OCI-LY7 (cell line): ENCODE measurements at regions not wholly inside any gene's neighbourhood (a gene's known extent, or its start where the extent isn't known, plus 50 kb on each side); places are given as distances from the start of the nearest gene placed in this dataset.
"Not testable (repeated sequence)": the region's sequence is repeated elsewhere in the genome, so short reads cannot be mapped to it uniquely, and the experiment has no call there.

ENCODE experiments used
- BruUV-seq: library from RNA; stranded (reverse); fragments of 400-500 nt; replicated peaks from 2 replicates; lab custom pipeline; 2021; lab: Mats Ljungman, UMichigan
- CTCF ChIA-PET: fragments of 300-600 bp; sonication (Branson Sonifier 250); formaldehyde crosslinking; loops from one replicate; lab custom pipeline; 2022; ENCODE audit warnings: antibody characterized with exemption; ENCODE audit not compliant: unreplicated experiment; lab: Charles Lee
- POLR2A ChIA-PET: fragments of 300-600 bp; sonication (Branson Sonifier 250); formaldehyde crosslinking; loops from one replicate; lab custom pipeline; 2022; ENCODE audit warnings: antibody characterized with exemption; lab: Charles Lee
- DNase-seq: peaks from one replicate; pipeline ENCODE4 v3.0.0-alpha.2; 2015; ENCODE audit warnings: low spot score
- H2AFZ ChIP-seq: fragments of 200-600 bp; sonication (generic), shearing (Covaris generic); 2 replicates; pipeline ENCODE4 v1.6.1; 2014; ENCODE audit warnings: mild to moderate bottlenecking, antibody characterized with exemption, low read length, moderate library complexity
- H3K27ac ChIP-seq: fragments of 200-600 bp; sonication (generic); 2 replicates; pipeline ENCODE4 v1.5.1; 2014; ENCODE audit warnings: mixed run types, low read depth, mild to moderate bottlenecking, moderate library complexity, low read length, inconsistent platforms; ENCODE audit not compliant: poor library complexity, severe bottlenecking
- H3K36me3 ChIP-seq: fragments of 200-600 bp; sonication (generic); 2 replicates; pipeline ENCODE4 v1.6.1; 2014; ENCODE audit warnings: mild to moderate bottlenecking, antibody characterized with exemption, low read length, moderate library complexity, mixed read lengths; ENCODE audit not compliant: insufficient read depth
- H3K4me1 ChIP-seq: fragments of 200-600 bp; sonication (generic); 2 replicates; pipeline ENCODE4 v1.5.1; 2014; ENCODE audit warnings: mild to moderate bottlenecking, low read length; ENCODE audit not compliant: insufficient read depth, poor library complexity, severe bottlenecking
- H3K4me2 ChIP-seq: fragments of 200-600 bp; sonication (generic); 2 replicates; pipeline ENCODE4 v1.6.1; 2014; ENCODE audit warnings: mild to moderate bottlenecking, low read length
- H3K4me3 ChIP-seq: fragments of 200-600 bp; sonication (generic); 2 replicates; pipeline ENCODE4 v1.5.1; 2014; ENCODE audit warnings: mild to moderate bottlenecking, low read depth, low read length; ENCODE audit not compliant: poor library complexity, severe bottlenecking
- H3K79me2 ChIP-seq: fragments of 200-600 bp; sonication (generic); 2 replicates; pipeline ENCODE4 v1.6.1; 2016; ENCODE audit warnings: low read depth, mild to moderate bottlenecking, low read length, moderate library complexity, mixed read lengths; ENCODE audit not compliant: insufficient read depth
- H3K9me2 ChIP-seq: fragments of 200-600 bp; sonication (generic); 2 replicates; pipeline ENCODE4 v1.6.1; 2016; ENCODE audit warnings: mild to moderate bottlenecking, low read length, mixed read lengths; ENCODE audit not compliant: insufficient read depth
- H3K9me3 ChIP-seq: fragments of 200-600 bp; sonication (generic); 2 replicates; pipeline ENCODE4 v1.6.1; 2014; ENCODE audit warnings: mild to moderate bottlenecking, mixed run types, low read length, mixed read lengths
- H4K20me1 ChIP-seq: fragments of 200-600 bp; sonication (generic); 2 replicates; pipeline ENCODE4 v1.6.1; 2014; ENCODE audit warnings: mild to moderate bottlenecking, antibody characterized with exemption, low read length, moderate library complexity, mixed read lengths; ENCODE audit not compliant: insufficient read depth
- EZH2phosphoT487 ChIP-seq: fragments of 200-600 bp; sonication (generic); IDR thresholded peaks from 2 replicates; pipeline ENCODE4 v1.6.1; 2018; ENCODE audit warnings: low read depth, borderline replicate concordance, mild to moderate bottlenecking, mixed run types, antibody characterized with exemption, low read length, moderate library complexity, mixed read lengths
- intact Hi-C: fragments of 100-400 bp; cut with micrococcal nuclease; formaldehyde crosslinking; loops from one replicate; pipeline ENCODE4 v1.10.0; 2022; ENCODE audit not compliant: unreplicated experiment
- TF ChIP-seq, protein P1 (sequence below): fragments of 200-600 bp; sonication (generic); conservative IDR thresholded peaks from 2 replicates; pipeline ENCODE4 v1.5.1; 2014; ENCODE audit warnings: mild to moderate bottlenecking, antibody characterized with exemption, low read length, moderate library complexity, mixed read lengths

DNA sequence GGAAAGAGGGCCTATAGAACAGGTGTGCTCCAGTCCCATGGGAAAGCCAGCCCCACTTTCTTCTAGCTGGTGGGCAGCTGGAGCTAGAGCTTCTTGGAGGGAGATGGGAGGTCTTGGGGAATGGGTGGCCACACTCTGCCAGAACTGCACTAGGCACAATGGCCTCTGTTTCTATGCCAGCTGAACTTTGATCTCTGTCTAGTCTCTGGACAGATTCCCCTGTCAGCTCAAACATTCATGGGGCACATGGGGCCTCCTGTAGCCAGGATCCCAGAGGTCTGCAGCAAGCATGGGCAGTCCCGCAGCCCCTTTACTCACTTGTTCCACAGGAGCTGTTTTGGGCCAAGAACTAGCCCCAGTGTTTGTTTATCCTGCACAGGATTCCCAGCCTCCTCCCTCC, 591.3 kb upstream of the HS3ST5 start:
- CTCF ChIA-PET, result no interaction called here
- intact Hi-C loops, result no loop called here

DNA sequence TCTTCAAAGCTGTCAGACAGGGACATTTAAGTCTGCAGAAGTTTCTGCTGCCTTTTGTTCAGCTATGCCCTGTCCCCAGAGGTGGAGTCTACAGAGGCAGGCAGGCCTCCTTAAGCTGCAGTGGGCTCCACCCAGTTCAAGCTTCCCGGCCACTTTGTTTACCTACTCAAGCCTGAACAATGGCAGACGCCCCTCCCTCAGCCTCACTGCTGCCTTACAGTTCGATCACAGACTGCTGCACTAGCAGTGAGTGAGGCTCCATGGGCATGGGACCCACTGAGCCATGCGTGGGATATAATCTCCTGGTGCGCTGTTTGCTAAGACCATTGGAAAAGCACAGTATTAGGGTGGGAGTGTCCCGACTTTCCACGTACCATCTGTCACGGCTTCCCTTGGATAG, 585.9 kb upstream of the HS3ST5 start:
- H2AFZ ChIP-seq, H3K79me2 ChIP-seq, H3K27ac ChIP-seq, BruUV-seq, H4K20me1 ChIP-seq, H3K36me3 ChIP-seq, H3K9me3 ChIP-seq, intact Hi-C loops, POLR2A ChIA-PET, DNase-seq, H3K4me3 ChIP-seq, H3K4me2 ChIP-seq, CTCF ChIA-PET, H3K4me1 ChIP-seq, H3K9me2 ChIP-seq: not testable (repeated sequence)

More for the DNA sequence above, 591.3 kb upstream of the HS3ST5 start:
- TF ChIP-seq EZH2phosphoT487, result no peak
- TF ChIP-seq, protein P1, sequence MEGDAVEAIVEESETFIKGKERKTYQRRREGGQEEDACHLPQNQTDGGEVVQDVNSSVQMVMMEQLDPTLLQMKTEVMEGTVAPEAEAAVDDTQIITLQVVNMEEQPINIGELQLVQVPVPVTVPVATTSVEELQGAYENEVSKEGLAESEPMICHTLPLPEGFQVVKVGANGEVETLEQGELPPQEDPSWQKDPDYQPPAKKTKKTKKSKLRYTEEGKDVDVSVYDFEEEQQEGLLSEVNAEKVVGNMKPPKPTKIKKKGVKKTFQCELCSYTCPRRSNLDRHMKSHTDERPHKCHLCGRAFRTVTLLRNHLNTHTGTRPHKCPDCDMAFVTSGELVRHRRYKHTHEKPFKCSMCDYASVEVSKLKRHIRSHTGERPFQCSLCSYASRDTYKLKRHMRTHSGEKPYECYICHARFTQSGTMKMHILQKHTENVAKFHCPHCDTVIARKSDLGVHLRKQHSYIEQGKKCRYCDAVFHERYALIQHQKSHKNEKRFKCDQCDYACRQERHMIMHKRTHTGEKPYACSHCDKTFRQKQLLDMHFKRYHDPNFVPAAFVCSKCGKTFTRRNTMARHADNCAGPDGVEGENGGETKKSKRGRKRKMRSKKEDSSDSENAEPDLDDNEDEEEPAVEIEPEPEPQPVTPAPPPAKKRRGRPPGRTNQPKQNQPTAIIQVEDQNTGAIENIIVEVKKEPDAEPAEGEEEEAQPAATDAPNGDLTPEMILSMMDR, result no peak
- H4K20me1 ChIP-seq, result no peaks in the 10 kb centered on the region
- H3K27ac ChIP-seq, result no peak overlapping the region
- H3K79me2 ChIP-seq, result no peaks in the 10 kb centered on the region
- no peak for DNase-seq
- POLR2A ChIA-PET, result no interaction called here
- no peaks in the 10 kb centered on the region for H3K9me3 ChIP-seq
- no peak overlapping the region for H2AFZ ChIP-seq
- BruUV-seq, result no TSS peak
- no peaks in the 10 kb centered on the region for H3K4me1 ChIP-seq
- no peaks in the 10 kb centered on the region for H3K36me3 ChIP-seq
- no peaks in the 10 kb centered on the region for H3K9me2 ChIP-seq
- no peak overlapping the region for H3K4me2 ChIP-seq
- no peak overlapping the region for H3K4me3 ChIP-seq

- Histone ChIP-seq H2AFZ (no peak overlapping the region), H3K4me3 (no peak overlapping the region), H3K9me3 (no peaks in the 10 kb centered on the region), H4K20me1 (no peaks in the 10 kb centered on the region), H3K27ac (no peak overlapping the region), H3K4me2 (no peak overlapping the region), H3K9me2 (no peaks in the 10 kb centered on the region), H3K79me2 (no peaks in the 10 kb centered on the region), H3K36me3 (no peaks in the 10 kb centered on the region), H3K4me1 (no peaks in the 10 kb centered on the region)
- no peak for DNase-seq
- ChIA-PET POLR2A (interaction anchor here (0.6 kb wide), 1 partner anchor 27 kb away, joined by 3 read pairs; no protein-coding TSS in a partner anchor), CTCF (no interaction called here)
- TF ChIP-seq EZH2phosphoT487, result no peak
- intact Hi-C loops, result no loop called here
- BruUV-seq, result no TSS peak
These were observed 563.3 kb upstream of the HS3ST5 start for GRCh38 chr6:114906096-114906495.

DNA sequence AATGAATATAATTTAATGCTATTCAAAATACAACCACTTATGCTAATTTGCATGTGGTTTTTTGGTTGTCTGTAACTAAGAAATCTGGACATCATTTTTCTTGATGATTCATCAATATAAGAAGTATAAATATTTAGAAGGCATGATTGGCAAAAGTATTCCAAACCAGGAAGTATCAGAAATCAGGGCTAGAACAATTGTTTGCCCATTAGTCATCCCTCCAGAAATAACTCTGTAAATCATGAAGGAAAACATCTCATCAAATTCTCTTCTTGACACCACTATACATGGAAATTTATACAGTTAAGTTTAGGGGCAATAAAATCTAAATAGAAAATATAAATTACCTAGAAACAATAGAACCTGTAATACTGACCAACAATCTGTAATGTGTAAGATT, 554.7 kb upstream of the HS3ST5 start:
- TF ChIP-seq, protein P1, result no peak
- no peak for TF ChIP-seq EZH2phosphoT487
- no peaks in the 10 kb centered on the region for H3K9me2 ChIP-seq
- H3K4me3 ChIP-seq, result no peak overlapping the region
- intact Hi-C loops, result no loop called here
- no peak overlapping the region for H3K4me2 ChIP-seq
- no TSS peak for BruUV-seq
- no peaks in the 10 kb centered on the region for H3K9me3 ChIP-seq
- H3K4me1 ChIP-seq, result no peaks in the 10 kb centered on the region
- no peak for DNase-seq
- H3K79me2 ChIP-seq, result no peaks in the 10 kb centered on the region
- ChIA-PET CTCF (no interaction called here), POLR2A (no interaction called here)
- H4K20me1 ChIP-seq, result no peaks in the 10 kb centered on the region
- H3K27ac ChIP-seq, result no peak overlapping the region
- H3K36me3 ChIP-seq, result no peaks in the 10 kb centered on the region
- H2AFZ ChIP-seq, result no peak overlapping the region
